Cardiac muscle cell (in vitro differentiated cells and primary cell): ENCODE measurements at regions not wholly inside any gene's neighbourhood (a gene's known extent, or its start where the extent isn't known, plus 50 kb on each side); places are given as distances from the start of the nearest gene placed in this dataset.

Experiments
- DNase-seq, 2 donors: peaks; one replicate each; pipeline versions ENCODE4 v3.0.0 to v3.0.0-alpha.2; 2010 to 2017; ENCODE audit warnings: low read depth in 1 of 2, low spot score in 1 of 2
- H3K27ac ChIP-seq: fragments of 200-600 bp; sonication (generic); 2 replicates; pipeline ENCODE4 v1.5.1; 2016
- H3K27me3 ChIP-seq: fragments of 200-600 bp; sonication (generic); 2 replicates; pipeline ENCODE4 v1.6.0; 2016; ENCODE audit warnings: control low read depth
- H3K36me3 ChIP-seq: fragments of 200-600 bp; sonication (generic); 2 replicates; pipeline ENCODE4 v1.5.1; 2016; ENCODE audit warnings: control low read depth
- H3K4me1 ChIP-seq: fragments of 200-600 bp; sonication (generic); 2 replicates; pipeline ENCODE4 v1.8.1; 2017; ENCODE audit warnings: low read depth, mild to moderate bottlenecking, mixed run types
- H3K4me3 ChIP-seq: fragments of 200-600 bp; sonication (generic); 2 replicates; pipeline ENCODE4 v1.5.1; 2016; ENCODE audit warnings: mild to moderate bottlenecking
- H3K9me3 ChIP-seq: fragments of 200-600 bp; sonication (generic); 2 replicates; pipeline ENCODE4 v1.5.1; 2017; ENCODE audit warnings: low read depth, mild to moderate bottlenecking, control low read depth
- TF ChIP-seq, protein P1 (sequence below): IDR thresholded peaks from 2 replicates; pipeline ENCODE4 v1.5.1; 2012; ENCODE audit warnings: low read depth, mild to moderate bottlenecking, low read length

DNA sequence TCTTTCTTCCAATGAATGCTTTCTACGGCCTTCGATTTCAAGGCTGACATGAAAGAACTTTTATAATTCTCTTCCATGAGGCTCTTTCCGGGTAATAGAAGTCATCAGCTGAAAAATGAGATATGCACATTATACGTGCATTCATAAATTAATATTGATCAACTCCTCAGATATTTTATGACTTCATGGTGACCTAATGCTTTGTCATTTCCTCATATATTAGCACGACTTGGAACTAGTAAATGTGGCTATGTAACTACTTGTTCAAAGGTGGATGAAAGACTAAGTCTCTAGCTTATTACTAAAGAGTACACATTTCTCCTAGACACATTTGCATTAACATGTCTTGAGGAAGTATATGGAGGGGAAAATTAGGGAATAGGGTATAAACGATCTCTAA is 168.8 kb downstream of the HDGFL1 start:
- DNase-seq: no peak
- no peak overlapping the region for H3K27ac ChIP-seq
- TF ChIP-seq, protein P1, sequence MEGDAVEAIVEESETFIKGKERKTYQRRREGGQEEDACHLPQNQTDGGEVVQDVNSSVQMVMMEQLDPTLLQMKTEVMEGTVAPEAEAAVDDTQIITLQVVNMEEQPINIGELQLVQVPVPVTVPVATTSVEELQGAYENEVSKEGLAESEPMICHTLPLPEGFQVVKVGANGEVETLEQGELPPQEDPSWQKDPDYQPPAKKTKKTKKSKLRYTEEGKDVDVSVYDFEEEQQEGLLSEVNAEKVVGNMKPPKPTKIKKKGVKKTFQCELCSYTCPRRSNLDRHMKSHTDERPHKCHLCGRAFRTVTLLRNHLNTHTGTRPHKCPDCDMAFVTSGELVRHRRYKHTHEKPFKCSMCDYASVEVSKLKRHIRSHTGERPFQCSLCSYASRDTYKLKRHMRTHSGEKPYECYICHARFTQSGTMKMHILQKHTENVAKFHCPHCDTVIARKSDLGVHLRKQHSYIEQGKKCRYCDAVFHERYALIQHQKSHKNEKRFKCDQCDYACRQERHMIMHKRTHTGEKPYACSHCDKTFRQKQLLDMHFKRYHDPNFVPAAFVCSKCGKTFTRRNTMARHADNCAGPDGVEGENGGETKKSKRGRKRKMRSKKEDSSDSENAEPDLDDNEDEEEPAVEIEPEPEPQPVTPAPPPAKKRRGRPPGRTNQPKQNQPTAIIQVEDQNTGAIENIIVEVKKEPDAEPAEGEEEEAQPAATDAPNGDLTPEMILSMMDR: no peak

DNA sequence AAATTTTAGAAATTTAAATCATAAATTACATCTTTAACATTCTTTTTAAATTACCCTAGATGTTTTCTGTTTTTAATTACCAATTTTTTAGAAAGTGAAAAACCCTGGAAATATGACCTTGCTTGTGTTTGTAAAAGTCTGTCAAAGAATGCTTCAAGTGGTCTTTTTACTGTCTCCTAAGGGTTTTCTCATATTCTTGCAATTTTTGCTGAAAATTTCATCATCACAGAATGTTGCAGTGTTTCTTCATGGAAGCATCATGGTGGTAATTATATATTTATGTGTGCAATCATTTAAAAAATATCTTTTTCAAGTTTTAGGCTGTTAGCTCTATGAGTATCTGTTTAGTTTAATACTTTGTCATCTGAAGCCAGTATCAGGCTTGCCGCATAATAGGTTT is 178.2 kb downstream of the HDGFL1 start:
- TF ChIP-seq, protein P1: no peak
- Histone ChIP-seq H3K4me3 (no peak overlapping the region), H3K27ac (no peak overlapping the region), H3K9me3 (no peaks in the 10 kb centered on the region), H3K27me3 (no peaks in the 10 kb centered on the region), H3K4me1 (no peaks in the 10 kb centered on the region), H3K36me3 (no peaks in the 10 kb centered on the region)
- DNase-seq: no peak

More for the DNA sequence above, 168.8 kb downstream of the HDGFL1 start:
- no peaks in the 10 kb centered on the region for H3K27me3 ChIP-seq
- H3K4me3 ChIP-seq: no peak overlapping the region
- no peaks in the 10 kb centered on the region for H3K36me3 ChIP-seq
- H3K9me3 ChIP-seq: no peaks in the 10 kb centered on the region
- peaks cover 9% of the 10 kb centered on the region for H3K4me1 ChIP-seq

DNA sequence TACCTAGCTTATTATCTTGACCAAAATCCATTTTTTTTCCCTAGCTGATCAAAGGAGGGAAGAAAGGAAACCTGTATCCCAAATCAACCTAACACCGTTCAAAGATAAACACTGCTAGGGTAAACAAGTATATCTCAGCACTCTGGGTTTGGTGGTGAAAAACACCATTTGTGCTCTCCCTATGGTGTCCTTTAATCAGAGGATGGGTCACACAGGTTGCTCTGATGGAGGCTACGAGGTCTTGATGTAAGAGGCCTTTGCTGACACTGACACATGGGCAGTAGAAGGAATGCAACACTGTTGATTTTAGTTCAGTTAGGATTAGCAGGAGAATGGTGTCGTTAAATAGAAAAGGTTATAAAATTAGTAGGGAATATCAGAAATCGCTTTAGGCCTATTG is 179.3 kb downstream of the HDGFL1 start:
- Histone ChIP-seq H3K27me3 (no peaks in the 10 kb centered on the region), H3K4me3 (no peak overlapping the region), H3K27ac (no peak overlapping the region), H3K36me3 (no peaks in the 10 kb centered on the region), H3K4me1 (no peaks in the 10 kb centered on the region), H3K9me3 (no peaks in the 10 kb centered on the region)
- TF ChIP-seq, protein P1: no peak
- no peak for DNase-seq

DNA sequence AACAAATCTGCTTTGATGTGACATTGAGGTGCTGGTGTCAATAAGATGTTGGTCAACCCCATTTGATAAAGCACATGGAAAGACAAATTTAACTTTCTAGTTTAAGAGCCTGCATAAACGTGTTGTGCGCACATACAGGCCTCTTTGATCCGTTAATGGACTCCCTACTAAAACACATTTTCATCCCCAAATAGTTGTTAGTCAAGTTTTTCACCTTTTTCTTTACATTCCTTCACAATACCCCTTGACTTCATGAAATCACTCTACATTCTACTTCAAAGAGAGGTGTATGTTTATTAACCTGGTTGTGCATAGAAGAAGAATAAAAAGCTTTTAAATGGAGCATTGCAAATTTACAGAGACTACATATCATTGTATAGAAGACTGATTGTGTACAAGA is 180.3 kb downstream of the HDGFL1 start:
- no peaks in the 10 kb centered on the region for H3K36me3 ChIP-seq
- no peak overlapping the region for H3K4me3 ChIP-seq
- no peak overlapping the region for H3K27ac ChIP-seq
- H3K27me3 ChIP-seq: no peaks in the 10 kb centered on the region
- no peaks in the 10 kb centered on the region for H3K9me3 ChIP-seq
- TF ChIP-seq, protein P1: no peak
- no peak for DNase-seq
- no peaks in the 10 kb centered on the region for H3K4me1 ChIP-seq

DNA sequence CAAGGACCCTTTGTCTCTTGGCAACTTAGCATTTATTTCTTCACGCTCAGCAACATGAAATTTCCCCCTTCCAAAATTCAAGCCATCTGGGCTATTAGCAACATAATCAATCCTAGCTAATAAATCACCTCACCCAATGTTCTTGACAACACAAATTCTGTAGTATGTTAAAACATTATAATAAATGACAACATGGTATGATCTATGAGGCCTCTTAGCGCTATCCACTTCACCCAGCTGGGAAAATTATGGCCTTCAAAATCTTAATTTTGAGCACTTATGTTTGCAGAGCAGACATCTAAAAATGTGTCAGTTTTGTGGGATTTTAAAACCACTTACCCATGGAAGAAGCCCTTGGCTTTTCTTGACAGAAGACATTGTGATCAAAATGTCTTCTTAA is 181.9 kb downstream of the HDGFL1 start:
- TF ChIP-seq, protein P1: no peak
- Histone ChIP-seq H3K27ac (no peak overlapping the region), H3K4me3 (no peak overlapping the region), H3K27me3 (no peaks in the 10 kb centered on the region), H3K36me3 (no peaks in the 10 kb centered on the region), H3K4me1 (no peaks in the 10 kb centered on the region), H3K9me3 (no peaks in the 10 kb centered on the region)
- no peak for DNase-seq

DNA sequence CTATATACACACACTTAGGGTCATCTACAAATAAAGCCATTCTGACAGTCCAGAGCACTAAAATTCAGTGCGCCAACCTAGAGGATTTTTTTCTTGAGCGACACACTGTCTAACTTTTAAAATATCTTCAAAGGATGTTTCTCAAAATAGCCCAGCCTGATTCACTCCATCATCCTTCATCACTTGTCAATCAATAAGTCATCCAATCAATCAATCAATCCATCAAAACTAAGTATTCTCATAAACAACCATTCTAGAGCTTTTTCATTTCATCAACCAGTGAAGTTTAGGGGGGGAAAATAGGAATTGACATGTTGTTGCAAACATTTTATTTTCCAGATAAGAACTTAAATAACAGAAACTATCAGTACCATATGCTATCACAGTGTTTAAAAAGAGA is 183.2 kb downstream of the HDGFL1 start:
- H3K27me3 ChIP-seq: no peaks in the 10 kb centered on the region
- H3K4me3 ChIP-seq: no peak overlapping the region
- no peaks in the 10 kb centered on the region for H3K36me3 ChIP-seq
- no peak for DNase-seq
- TF ChIP-seq, protein P1: no peak
- H3K27ac ChIP-seq: no peak overlapping the region
- H3K9me3 ChIP-seq: no peaks in the 10 kb centered on the region
- no peaks in the 10 kb centered on the region for H3K4me1 ChIP-seq
